Prostate gland (tissue), 2 donors: ENCODE measurements at regions not wholly inside any gene's neighbourhood (a gene's known extent, or its start where the extent isn't known, plus 50 kb on each side); places are given as distances from the start of the nearest gene placed in this dataset.
"Not testable (repeated sequence)": the region's sequence is repeated elsewhere in the genome, so short reads cannot be mapped to it uniquely, and the experiment has no call there.

Experiments
- CTCF ChIP-seq, 4 experiments: fragments of 200-600 bp in 2 of 4; fragments of 450-650 bp in 2 of 4; sonication (generic) in 2 of 4; IDR thresholded peaks; 1 replicate in 3 of 4; 2 replicates in 1 of 4; pipeline ENCODE4 v1.5.1; 2016 to 2019; ENCODE audit warnings: antibody characterized with exemption in 4 of 4, mild to moderate bottlenecking in 2 of 4, moderate library complexity in 2 of 4
- POLR2A ChIP-seq: fragments of 450-650 bp; IDR thresholded peaks from one replicate; pipeline ENCODE4 v1.6.1; 2016; ENCODE audit warnings: antibody characterized with exemption, mild to moderate bottlenecking

- not testable (repeated sequence) for TF ChIP-seq POLR2A; CTCF (IDR thresholded peaks at IDR 0.05)
These were observed 436.1 kb upstream of the ZNF722 start for GRCh38 chr7:63562364-63563060.
